Stimulated activated CD8-positive, alpha-beta memory T cell treated with anti-CD3 and anti-CD28 coated beads, Interleukin-4, amount 100 ng/mL, for 1 hour (primary cell): ENCODE measurements at regions not wholly inside any gene's neighbourhood (a gene's known extent, or its start where the extent isn't known, plus 50 kb on each side); places are given as distances from the start of the nearest gene placed in this dataset.

Source experiments
- DNase-seq, 2 donors: peaks; one replicate each; pipeline ENCODE4 v3.0.0-alpha.2; 2020; ENCODE audit warnings: low read depth in 2 of 2, low spot score in 1 of 2

DNA sequence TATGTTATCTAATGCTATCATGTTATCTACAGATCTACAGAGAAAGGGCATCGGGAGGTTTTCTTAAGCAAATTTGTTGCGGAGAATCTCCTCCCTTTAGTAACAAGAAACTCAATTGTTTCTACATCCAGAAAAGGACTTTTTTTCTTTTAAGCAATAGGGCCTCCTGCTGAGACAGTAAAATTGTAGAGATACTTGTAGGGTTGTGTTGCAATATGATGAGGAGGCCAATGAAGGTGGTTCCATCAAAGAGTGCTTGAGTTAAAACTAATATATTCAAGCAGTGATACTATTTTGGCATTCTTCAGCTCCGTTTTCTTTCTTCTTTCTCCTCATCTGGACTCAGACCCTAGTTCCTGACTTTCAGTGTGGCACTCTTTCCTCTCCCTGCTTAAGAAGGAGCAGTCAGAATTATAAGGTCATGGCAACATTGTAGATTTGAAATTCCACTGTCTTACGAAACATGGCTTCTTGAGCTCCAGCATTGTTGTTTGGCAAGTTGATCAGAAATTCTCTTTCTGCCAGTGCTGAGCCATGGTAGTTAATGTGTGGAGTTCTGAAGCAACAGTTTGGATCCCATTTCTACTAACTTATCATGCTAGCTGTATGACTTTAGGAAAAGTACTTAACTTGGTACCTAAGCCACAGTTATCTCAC, 202.0 kb upstream of the SLC14A2 start:
- no peak for DNase-seq

DNA sequence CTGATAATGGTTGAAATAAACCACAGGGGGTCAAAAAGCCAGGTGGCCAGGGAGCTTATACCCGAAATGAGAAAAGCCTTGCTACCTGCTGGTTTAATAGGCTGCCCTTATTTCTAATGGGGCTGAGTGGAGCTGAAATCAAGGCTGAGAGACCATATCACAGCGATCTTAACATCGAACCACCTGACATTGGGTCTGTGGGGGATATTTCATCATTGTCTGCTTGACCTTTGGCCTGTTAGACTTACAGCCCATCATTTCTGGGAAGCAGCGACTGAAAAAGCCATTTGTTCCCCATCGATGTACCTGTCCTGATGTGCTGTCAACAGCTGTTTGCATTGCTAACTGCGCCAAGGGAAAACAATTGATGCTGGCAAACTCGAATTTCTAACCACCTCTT, 199.7 kb upstream of the SLC14A2 start:
- no peak for DNase-seq

DNA sequence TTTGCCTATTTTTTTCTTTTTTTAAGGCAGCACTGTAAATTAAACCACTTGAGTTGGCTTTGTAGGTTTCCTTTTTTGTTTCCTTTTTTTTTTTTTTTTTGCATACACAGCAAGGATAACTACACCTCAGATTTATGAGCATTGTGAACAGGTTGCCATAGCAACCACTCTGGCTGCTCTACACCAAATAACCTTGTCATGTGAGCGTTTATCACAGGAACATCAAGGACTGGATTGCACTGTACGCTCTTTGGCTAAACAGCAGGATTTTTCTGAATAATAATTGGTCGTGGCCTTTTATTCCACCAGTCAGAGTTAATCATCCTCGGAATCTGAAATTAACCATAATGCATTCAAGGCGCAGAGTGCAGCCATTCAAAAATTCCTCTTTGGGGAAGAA, 199.1 kb upstream of the SLC14A2 start:
- DNase-seq, result no peak

GRCh38 chr18:45417392-45417791, 197.9 kb upstream of the SLC14A2 start:
- no peak for DNase-seq

GRCh38 chr18:45423659-45424058, 191.6 kb upstream of the SLC14A2 start:
- no peak for DNase-seq

GRCh38 chr18:45430041-45430440, 185.2 kb upstream of the SLC14A2 start:
- no peak for DNase-seq

GRCh38 chr18:45435810-45436209, 179.5 kb upstream of the SLC14A2 start:
- no peak for DNase-seq

DNA sequence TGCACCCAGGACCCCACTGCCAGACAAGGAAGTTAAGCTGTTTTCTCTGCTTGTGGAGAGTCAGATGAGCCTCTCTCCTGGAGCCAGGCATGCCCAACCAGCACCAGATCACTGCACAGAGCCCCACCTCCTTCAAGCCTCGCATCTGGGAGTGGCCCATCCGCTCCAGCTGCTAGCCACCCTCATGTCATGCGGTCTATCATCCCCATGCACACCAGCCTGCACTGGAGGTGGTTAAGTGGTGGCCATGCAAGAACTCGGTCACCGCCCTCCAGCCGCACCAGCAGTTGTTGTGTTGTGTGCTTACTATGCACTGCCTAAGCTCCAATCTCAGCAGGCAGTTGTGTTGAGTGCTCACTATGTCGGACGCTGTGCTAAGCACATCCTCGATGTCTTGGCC, 177.9 kb upstream of the SLC14A2 start:
- no peak for DNase-seq

DNA sequence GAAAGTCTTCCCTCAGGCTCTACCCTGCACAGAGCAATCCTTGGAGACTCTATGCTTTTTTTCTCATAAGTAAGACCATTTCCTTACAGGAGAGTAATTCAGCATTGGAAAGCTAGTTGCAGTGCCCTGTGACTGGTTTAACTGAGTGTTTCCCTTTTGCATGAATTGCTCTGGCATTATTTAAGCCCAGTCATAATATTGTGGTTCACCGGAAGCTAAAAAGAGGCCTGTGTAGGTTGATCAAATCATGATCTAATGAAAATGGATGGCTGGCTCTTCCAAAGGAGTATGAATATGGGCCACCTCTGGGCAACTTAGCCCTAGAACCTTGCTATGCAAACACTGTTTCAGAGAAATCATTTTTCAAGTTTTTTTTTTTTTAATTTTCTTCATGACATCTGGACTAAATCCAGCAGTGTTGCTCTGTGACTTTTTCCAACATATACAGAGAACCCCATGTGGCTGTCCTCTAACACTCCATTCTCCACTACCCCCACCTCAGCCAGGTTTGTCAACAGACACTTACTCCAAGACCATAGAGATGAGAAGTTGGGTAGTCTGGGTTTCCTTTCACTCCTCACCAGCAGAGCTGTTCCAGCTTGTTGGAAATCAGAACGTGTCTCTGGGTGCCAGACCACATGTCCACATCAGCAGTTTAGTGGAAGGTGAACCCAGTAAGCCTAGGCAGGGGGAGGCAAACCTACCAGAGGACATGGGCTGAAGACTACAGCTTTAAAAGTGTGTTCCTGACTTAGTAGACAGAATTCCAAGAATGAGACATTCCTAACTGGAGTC, 175.2 kb upstream of the SLC14A2 start:
- DNase-seq, result no peak

DNA sequence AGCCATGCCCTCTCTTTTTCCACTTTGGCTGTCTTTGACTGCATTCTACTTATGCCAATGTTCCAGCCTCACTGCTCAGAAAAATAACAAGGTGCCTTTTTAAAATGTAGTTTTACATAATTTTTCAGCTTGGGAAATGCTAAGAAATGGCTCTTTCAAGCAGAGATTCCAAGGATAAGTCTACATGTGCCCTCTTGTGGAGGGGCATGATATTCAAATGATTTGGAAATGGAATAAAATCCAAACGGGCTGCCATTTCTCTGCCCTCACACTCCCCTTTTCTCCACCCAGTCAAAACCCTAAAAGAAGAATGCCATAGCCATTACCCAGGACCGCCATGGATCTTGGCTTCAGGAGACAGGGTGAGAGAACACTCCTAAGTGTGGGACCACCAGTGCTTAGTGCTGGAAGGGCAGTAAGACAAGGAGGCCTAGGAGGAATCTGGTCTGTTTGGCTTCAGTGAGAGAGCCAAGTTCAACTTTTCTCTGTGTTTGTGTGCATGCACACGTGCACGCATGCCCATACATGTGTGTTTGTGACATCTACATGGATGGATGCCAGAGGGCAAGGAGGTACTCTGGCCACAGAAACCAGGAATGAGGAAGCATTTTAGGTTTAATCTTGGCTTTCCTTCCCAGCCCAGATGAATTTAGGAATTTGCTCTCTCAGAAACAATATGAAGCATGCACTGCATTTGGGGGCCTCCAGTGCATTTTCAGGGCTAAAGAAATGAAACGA, 174.0 kb upstream of the SLC14A2 start:
- DNase-seq, result no peak

DNA sequence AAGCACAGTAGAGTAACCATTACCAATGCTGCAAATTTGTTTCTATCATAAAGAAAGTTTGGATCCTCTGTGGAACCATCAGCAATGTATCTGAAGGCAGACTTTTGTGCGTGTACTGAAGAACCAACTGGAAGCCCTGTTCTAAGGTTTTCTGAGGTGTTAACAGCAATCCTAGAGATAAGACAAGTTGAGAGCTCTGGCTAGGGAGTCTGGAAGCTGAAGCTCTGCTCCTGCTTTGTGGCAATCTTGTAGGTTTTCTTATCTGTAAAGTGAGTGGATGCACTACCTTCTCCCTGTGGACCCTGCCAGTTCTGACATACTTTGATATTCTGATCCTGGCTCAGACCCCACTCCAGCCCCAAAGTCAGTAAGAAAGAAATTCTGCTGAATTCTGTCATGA, 171.2 kb upstream of the SLC14A2 start:
- no peak for DNase-seq

DNA sequence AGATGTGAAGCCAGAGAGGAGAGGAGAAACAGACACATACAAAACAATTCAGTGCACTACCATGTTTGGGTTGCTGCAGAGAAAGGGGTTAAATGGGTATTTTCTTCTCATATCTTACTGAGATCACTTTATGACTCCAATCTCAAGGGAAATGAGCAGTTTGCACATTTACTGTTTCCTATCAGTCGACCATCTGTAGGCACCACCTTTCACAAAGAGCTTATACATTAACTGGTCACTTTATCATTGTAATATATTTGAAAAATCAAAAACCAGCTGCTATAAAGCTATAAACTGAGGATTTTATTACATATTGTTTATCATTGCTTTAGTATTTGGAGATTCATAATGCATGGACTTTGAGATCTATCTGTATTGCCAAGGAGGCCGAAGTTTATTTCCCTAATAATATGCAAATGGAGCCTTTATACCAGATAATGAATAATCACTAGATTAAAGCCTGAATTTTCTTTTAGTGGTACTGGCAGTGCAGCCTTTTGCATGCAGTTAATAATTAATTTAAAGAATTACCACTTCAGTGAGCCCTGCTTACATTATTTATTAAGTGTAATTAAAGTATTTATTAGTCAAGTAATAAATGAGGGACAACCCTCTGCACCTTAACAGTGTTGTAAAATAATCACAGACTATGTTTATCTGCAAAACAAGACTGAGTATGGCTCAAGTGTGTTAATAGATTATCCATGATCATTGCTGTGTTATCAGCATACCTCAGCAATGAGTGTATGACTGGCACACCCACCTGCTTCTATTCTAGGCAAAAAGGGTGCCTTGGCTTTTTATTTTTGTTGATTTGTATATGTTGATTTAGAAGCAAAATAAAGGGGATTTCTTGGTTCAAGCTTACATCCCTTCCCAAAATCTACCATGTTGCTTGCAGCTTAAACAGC, 167.7 kb upstream of the SLC14A2 start:
- DNase-seq, result no peak

- DNase-seq, result no peak
These were observed 166.4 kb upstream of the SLC14A2 start for GRCh38 chr18:45448871-45449270.

- no peak for DNase-seq
These were observed 165.7 kb upstream of the SLC14A2 start for GRCh38 chr18:45449418-45450227.

GRCh38 chr18:45456090-45457021, 158.9 kb upstream of the SLC14A2 start:
- no peak for DNase-seq

DNA sequence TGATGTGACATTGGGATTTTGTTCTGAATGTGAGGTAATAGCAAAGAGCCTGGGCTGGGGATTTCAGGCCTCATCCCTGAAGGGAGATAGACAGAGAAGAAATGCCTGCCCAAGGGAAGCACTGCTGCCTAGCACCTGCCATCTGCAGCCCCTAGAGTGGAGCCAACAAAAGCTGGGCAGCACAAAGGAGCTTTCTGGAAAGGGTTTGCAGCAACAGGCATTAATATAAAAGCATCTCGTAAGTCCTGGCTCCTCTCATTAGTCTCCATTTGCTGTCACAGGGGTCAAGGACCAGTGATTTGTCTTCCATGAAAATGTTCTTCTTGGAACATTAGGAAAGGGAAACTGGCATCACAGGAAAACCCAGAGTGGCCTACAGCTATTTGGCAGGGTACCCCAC, 157.2 kb upstream of the SLC14A2 start:
- no peak for DNase-seq

DNA sequence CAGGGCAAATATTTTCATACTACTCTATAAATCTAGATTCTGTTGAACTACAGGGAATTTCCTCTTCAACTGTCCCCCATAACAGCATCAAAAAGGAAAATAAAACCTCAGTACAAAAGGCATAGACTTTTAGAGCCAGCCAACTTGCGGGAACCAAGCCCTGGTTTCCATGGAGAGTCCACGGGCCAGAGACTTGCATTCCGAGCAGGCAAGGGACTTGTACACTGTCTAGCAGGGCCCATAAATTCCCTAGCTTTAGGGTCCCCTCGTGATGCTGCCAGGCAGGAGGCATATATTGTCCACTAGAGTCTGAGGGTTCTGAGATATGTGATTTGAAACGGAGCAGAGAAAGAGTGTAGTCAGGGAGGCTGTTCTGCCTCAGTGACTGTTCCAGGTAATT, 153.1 kb upstream of the SLC14A2 start:
- no peak for DNase-seq

- no peak for DNase-seq
These were observed 151.8 kb upstream of the SLC14A2 start for GRCh38 chr18:45463451-45463850.

- no peak for DNase-seq
These were observed 150.7 kb upstream of the SLC14A2 start for GRCh38 chr18:45464619-45465018.
